GM19438 (cell line): ENCODE measurements at regions not wholly inside any gene's neighbourhood (a gene's known extent, or its start where the extent isn't known, plus 50 kb on each side); places are given as distances from the start of the nearest gene placed in this dataset.
A peak's percentile ranks its signal among the peaks of the same experiment; 100 is the strongest.
"Not testable (repeated sequence)": the region's sequence is repeated elsewhere in the genome, so short reads cannot be mapped to it uniquely, and the experiment has no call there.

ENCODE experiments used
- ATAC-seq: cut with Tn5 transposase; IDR thresholded peaks from one replicate; pipeline ENCODE4 v1.9.1; 2021; ENCODE audit warnings: low read depth; ENCODE audit not compliant: unreplicated experiment

- no peak for ATAC-seq
Observed at GRCh38 chr4:174183259-174183658, 100.2 kb downstream of the FBXO8 start.

- no peak for ATAC-seq
Observed at GRCh38 chr4:174181827-174182226, 101.6 kb downstream of the FBXO8 start.

GRCh38 chr4:174177536-174177935 lies 105.9 kb downstream of the FBXO8 start:
- ATAC-seq, result no peak

GRCh38 chr4:174175836-174176235 lies 107.6 kb downstream of the FBXO8 start:
- ATAC-seq, result not testable (repeated sequence)

- ATAC-seq, result no peak
Observed at GRCh38 chr4:174173360-174173759, 110.1 kb downstream of the FBXO8 start.

GRCh38 chr4:174172274-174172673 lies 111.2 kb downstream of the FBXO8 start:
- ATAC-seq, result no peak

GRCh38 chr4:174170906-174171305 lies 112.6 kb downstream of the FBXO8 start:
- no peak for ATAC-seq

GRCh38 chr4:174170091-174170490 lies 113.4 kb downstream of the FBXO8 start:
- no peak for ATAC-seq

GRCh38 chr4:174157106-174157607 lies 126.3 kb downstream of the FBXO8 start:
- ATAC-seq, result no peak

- peak; percentile 76 for ATAC-seq
Observed at GRCh38 chr4:174156239-174156826, 127.1 kb downstream of the FBXO8 start.

- no peak for ATAC-seq
Observed at GRCh38 chr4:174154215-174154854, 129.1 kb downstream of the FBXO8 start.

GRCh38 chr4:174152717-174153466 lies 130.6 kb downstream of the FBXO8 start:
- no peak for ATAC-seq

- ATAC-seq, result no peak
Observed at GRCh38 chr4:174147863-174148262, 135.6 kb downstream of the FBXO8 start.

GRCh38 chr4:174144106-174144505 lies 139.4 kb downstream of the FBXO8 start:
- no peak for ATAC-seq

GRCh38 chr4:174141876-174142275 lies 141.6 kb downstream of the FBXO8 start:
- no peak for ATAC-seq

GRCh38 chr4:174138616-174139015 lies 144.9 kb downstream of the FBXO8 start:
- no peak for ATAC-seq

- ATAC-seq, result no peak
Observed at GRCh38 chr4:174137698-174138097, 145.8 kb downstream of the FBXO8 start.

- ATAC-seq, result no peak
Observed at GRCh38 chr4:174135936-174136406, 147.5 kb downstream of the FBXO8 start.

GRCh38 chr4:174135530-174135929 lies 147.9 kb downstream of the FBXO8 start:
- no peak for ATAC-seq

GRCh38 chr4:174134361-174134760 lies 149.1 kb downstream of the FBXO8 start:
- no peak for ATAC-seq

GRCh38 chr4:174133551-174133950 lies 149.9 kb downstream of the FBXO8 start:
- no peak for ATAC-seq
